Hepatocyte (in vitro differentiated cells): ENCODE measurements at regions not wholly inside any gene's neighbourhood (a gene's known extent, or its start where the extent isn't known, plus 50 kb on each side); places are given as distances from the start of the nearest gene placed in this dataset.

Source experiments
- CTCF ChIP-seq: fragments of 200-600 bp; sonication (generic); IDR thresholded peaks from 2 replicates; pipeline ENCODE4 v1.5.1; 2016; ENCODE audit warnings: antibody characterized with exemption, mild to moderate bottlenecking; ENCODE audit not compliant: poor library complexity
- EZH2 ChIP-seq: fragments of 200-600 bp; sonication (generic); IDR thresholded peaks from 2 replicates; pipeline ENCODE4 v1.6.1; 2016; ENCODE audit warnings: antibody characterized with exemption, mild to moderate bottlenecking, borderline replicate concordance
- EZH2phosphoT487 ChIP-seq: fragments of 200-600 bp; sonication (generic); IDR thresholded peaks from one replicate; pipeline ENCODE4 v1.6.1; 2018; ENCODE audit warnings: antibody characterized with exemption, mild to moderate bottlenecking, low read depth, moderate library complexity; ENCODE audit not compliant: unreplicated experiment, severe bottlenecking

GRCh38 chr5:152942633-152943336 is 537.7 kb upstream of the NMUR2 start:
- TF ChIP-seq CTCF (no peak), EZH2 (no peak), EZH2phosphoT487 (no peak)
